MM.1S (cell line): ENCODE measurements at regions not wholly inside any gene's neighbourhood (a gene's known extent, or its start where the extent isn't known, plus 50 kb on each side); places are given as distances from the start of the nearest gene placed in this dataset.

Source experiments
- DNase-seq: peaks from one replicate; pipeline ENCODE4 v3.0.0-alpha.2; 2015
- H2AFZ ChIP-seq: fragments of 300-600 bp; sonication (generic); 2 replicates; pipeline ENCODE4 v1.6.0; 2016; ENCODE audit warnings: antibody characterized with exemption, low read length
- H3F3A ChIP-seq: fragments of 300-600 bp; sonication (generic); 2 replicates; pipeline ENCODE4 v1.6.1; 2016; ENCODE audit warnings: mild to moderate bottlenecking, antibody characterized with exemption, low read length, moderate library complexity, mixed read lengths; ENCODE audit not compliant: insufficient read depth
- H3K27ac ChIP-seq: fragments of 300-600 bp; sonication (generic); 2 replicates; pipeline ENCODE4 v1.5.1; 2016; ENCODE audit warnings: mild to moderate bottlenecking, low read length
- H3K27me3 ChIP-seq: fragments of 300-600 bp; sonication (generic); replicated peaks from 2 replicates; pipeline ENCODE4 v1.6.0; 2016; ENCODE audit warnings: low read length; ENCODE audit not compliant: insufficient read depth
- H3K36me3 ChIP-seq: fragments of 300-600 bp; sonication (generic); replicated peaks from 2 replicates; pipeline ENCODE4 v1.6.1; 2016; ENCODE audit warnings: mild to moderate bottlenecking, low read length, mixed read lengths; ENCODE audit not compliant: insufficient read depth
- H3K4me1 ChIP-seq: fragments of 300-600 bp; sonication (generic); 2 replicates; pipeline ENCODE4 v1.6.1; 2016; ENCODE audit warnings: low read length, mixed read lengths
- H3K4me2 ChIP-seq: fragments of 300-600 bp; sonication (generic); 2 replicates; pipeline ENCODE4 v1.6.0; 2016; ENCODE audit warnings: low read depth, low read length
- H3K4me3 ChIP-seq: fragments of 300-600 bp; sonication (generic); 2 replicates; pipeline ENCODE4 v1.5.1; 2016; ENCODE audit warnings: low read length, mixed read lengths
- H3K79me2 ChIP-seq: fragments of 300-600 bp; sonication (generic); 2 replicates; pipeline ENCODE4 v1.6.1; 2016; ENCODE audit warnings: mixed run types, low read length, mixed read lengths
- H3K9ac ChIP-seq: fragments of 300-600 bp; sonication (generic); 2 replicates; pipeline ENCODE4 v1.6.1; 2016; ENCODE audit warnings: low read length, mixed read lengths
- H3K9me2 ChIP-seq: fragments of 300-600 bp; sonication (generic); replicated peaks from 2 replicates; pipeline ENCODE4 v1.6.1; 2016; ENCODE audit warnings: mild to moderate bottlenecking, low read length, mixed read lengths; ENCODE audit not compliant: insufficient read depth
- H3K9me3 ChIP-seq: fragments of 300-600 bp; sonication (generic); replicated peaks from 2 replicates; pipeline ENCODE4 v1.6.1; 2016; ENCODE audit warnings: mild to moderate bottlenecking, low read length, mixed read lengths; ENCODE audit not compliant: insufficient read depth
- H4K20me1 ChIP-seq: fragments of 300-600 bp; sonication (generic); 2 replicates; pipeline ENCODE4 v1.6.1; 2016; ENCODE audit warnings: mild to moderate bottlenecking, low read length, moderate library complexity, mixed read lengths; ENCODE audit not compliant: insufficient read depth
- EZH2 ChIP-seq: fragments of 300-600 bp; sonication (generic); optimal IDR thresholded peaks from 2 replicates; pipeline ENCODE3; 2017; ENCODE audit warnings: low read depth, mild to moderate bottlenecking, antibody characterized with exemption, low read length, mixed read lengths
- EZH2phosphoT487 ChIP-seq: fragments of 300-600 bp; sonication (generic); IDR thresholded peaks from 2 replicates; pipeline ENCODE4 v1.6.1; 2018; ENCODE audit warnings: antibody characterized with exemption, low read length
- TF ChIP-seq, protein P1 (sequence below): fragments of 300-600 bp; sonication (generic); IDR thresholded peaks from 2 replicates; pipeline ENCODE4 v1.5.1; 2016; ENCODE audit warnings: antibody characterized with exemption, low read length, mixed read lengths

DNA sequence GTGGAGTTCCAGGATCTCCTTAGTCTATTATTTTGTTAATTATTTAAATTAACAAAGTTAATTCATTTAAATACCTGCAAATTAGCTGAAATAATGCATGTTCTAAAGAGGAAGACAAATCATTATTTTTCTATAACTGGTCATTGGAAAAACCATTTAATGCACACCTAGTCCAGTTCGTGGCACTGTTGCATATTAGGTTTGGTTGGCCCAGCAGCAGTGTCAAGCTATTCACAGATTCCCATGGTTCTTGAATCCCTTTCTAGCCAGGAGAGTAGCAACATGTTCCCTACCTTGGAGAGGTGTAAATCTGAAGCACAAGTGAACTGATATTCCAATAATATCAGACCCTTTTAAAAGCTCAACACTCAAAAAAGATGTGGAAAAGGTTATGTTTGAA, 155.2 kb downstream of the TMEM161B start:
- no peaks in the 10 kb centered on the region for H3K27me3 ChIP-seq

DNA sequence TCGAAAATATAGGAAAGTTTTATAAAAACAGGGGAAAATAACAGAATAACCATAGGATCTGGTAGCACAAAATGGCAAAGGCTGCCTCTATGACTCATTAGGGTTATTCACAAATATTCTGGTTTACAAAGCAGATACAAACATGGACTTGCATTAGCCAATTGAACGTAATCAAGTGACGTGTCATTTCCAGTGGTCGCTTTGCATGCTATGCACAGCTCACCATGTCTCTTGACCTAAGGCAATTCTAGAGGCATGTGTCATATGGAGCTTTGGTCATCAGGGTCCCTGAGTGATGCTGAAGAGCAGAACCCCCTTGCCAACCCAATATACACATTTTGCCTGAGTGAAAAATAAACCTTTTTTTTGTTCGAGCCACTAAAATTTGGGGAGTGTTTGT, 158.8 kb downstream of the TMEM161B start:
- DNase-seq, result no peak

More for the DNA sequence above, 155.2 kb downstream of the TMEM161B start:
- Histone ChIP-seq H3K79me2 (no peaks in the 10 kb centered on the region), H3F3A (no peaks in the 10 kb centered on the region), H3K4me1 (no peaks in the 10 kb centered on the region), H2AFZ (no peak overlapping the region), H3K9me3 (no peaks in the 10 kb centered on the region), H3K9ac (no peak overlapping the region), H3K4me2 (no peak overlapping the region), H3K36me3 (no peaks in the 10 kb centered on the region), H3K4me3 (no peak overlapping the region), H4K20me1 (no peaks in the 10 kb centered on the region), H3K9me2 (no peaks in the 10 kb centered on the region), H3K27ac (no peak overlapping the region)
- TF ChIP-seq EZH2 (no peak), EZH2phosphoT487 (no peak)
- TF ChIP-seq, protein P1, sequence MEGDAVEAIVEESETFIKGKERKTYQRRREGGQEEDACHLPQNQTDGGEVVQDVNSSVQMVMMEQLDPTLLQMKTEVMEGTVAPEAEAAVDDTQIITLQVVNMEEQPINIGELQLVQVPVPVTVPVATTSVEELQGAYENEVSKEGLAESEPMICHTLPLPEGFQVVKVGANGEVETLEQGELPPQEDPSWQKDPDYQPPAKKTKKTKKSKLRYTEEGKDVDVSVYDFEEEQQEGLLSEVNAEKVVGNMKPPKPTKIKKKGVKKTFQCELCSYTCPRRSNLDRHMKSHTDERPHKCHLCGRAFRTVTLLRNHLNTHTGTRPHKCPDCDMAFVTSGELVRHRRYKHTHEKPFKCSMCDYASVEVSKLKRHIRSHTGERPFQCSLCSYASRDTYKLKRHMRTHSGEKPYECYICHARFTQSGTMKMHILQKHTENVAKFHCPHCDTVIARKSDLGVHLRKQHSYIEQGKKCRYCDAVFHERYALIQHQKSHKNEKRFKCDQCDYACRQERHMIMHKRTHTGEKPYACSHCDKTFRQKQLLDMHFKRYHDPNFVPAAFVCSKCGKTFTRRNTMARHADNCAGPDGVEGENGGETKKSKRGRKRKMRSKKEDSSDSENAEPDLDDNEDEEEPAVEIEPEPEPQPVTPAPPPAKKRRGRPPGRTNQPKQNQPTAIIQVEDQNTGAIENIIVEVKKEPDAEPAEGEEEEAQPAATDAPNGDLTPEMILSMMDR, result no peak
- DNase-seq, result no peak

DNA sequence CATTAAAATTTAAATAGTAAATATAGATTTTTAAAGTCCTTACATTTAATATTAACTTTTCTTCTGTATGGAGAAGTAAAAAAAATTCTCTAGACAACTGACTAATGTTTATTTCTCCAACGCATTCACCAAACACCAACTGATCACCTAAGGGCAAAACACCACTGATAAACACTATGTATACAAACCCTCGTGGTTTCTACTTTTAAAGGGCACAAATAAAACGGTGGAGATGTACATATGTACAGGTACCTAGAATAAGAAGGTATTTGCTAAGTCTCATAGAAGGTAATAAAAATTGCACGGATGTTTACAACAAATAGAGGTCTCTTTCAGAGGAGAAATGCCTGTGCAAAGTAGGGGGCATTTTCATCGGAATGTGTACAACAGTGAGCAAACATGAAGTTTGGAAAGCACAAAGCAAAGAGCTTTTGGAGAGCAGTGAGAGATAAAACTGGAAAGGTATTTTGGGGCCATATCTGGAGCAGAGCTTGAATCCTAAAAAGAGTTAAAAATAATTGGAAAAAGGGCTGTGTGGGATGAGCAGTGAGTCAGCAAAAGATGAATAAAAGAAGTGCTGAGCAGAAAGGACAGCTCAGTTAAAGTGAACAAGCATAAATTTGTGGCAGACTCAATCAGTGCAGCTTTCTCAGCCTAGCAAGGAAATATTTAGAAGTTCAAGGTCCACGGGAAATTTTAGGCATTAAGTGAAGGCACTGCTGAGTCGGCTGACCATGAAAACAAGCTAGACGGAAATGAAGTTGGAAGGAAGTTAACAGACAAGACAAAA, 160.0 kb downstream of the TMEM161B start:
- H3K79me2 ChIP-seq, result no peaks in the 10 kb centered on the region
- no peaks in the 10 kb centered on the region for H4K20me1 ChIP-seq
- H3K4me3 ChIP-seq, result no peak overlapping the region
- no peaks in the 10 kb centered on the region for H3K36me3 ChIP-seq
- TF ChIP-seq, protein P1, result no peak
- TF ChIP-seq EZH2 (no peak), EZH2phosphoT487 (no peak)
- H3K27me3 ChIP-seq, result no peaks in the 10 kb centered on the region
- H3K9me2 ChIP-seq, result no peaks in the 10 kb centered on the region
- no peak overlapping the region for H3K4me2 ChIP-seq
- DNase-seq, result no peak
- no peak overlapping the region; the same call in 1 of the 2 replicates for H3K9ac ChIP-seq
- no peaks in the 10 kb centered on the region for H3K9me3 ChIP-seq
- H3K4me1 ChIP-seq, result no peaks in the 10 kb centered on the region
- no peak overlapping the region for H2AFZ ChIP-seq
- H3F3A ChIP-seq, result no peaks in the 10 kb centered on the region
- no peak overlapping the region for H3K27ac ChIP-seq

More for the DNA sequence above, 158.8 kb downstream of the TMEM161B start:
- Histone ChIP-seq H3K79me2 (no peaks in the 10 kb centered on the region), H4K20me1 (no peaks in the 10 kb centered on the region), H2AFZ (no peak overlapping the region), H3K27me3 (no peaks in the 10 kb centered on the region), H3K4me3 (no peak overlapping the region), H3K4me2 (no peak overlapping the region), H3K9ac (no peak overlapping the region), H3K9me2 (no peaks in the 10 kb centered on the region), H3K4me1 (no peaks in the 10 kb centered on the region), H3F3A (no peaks in the 10 kb centered on the region), H3K36me3 (no peaks in the 10 kb centered on the region), H3K9me3 (no peaks in the 10 kb centered on the region), H3K27ac (no peak overlapping the region)
- TF ChIP-seq, protein P1, result no peak
- TF ChIP-seq EZH2phosphoT487, result no peak
- TF ChIP-seq EZH2, result no peak
